ENCODE measurements at regions not wholly inside any gene's neighbourhood (a gene's known extent, or its start where the extent isn't known, plus 50 kb on each side); places are given as distances from the start of the nearest gene placed in this dataset.

DNA sequence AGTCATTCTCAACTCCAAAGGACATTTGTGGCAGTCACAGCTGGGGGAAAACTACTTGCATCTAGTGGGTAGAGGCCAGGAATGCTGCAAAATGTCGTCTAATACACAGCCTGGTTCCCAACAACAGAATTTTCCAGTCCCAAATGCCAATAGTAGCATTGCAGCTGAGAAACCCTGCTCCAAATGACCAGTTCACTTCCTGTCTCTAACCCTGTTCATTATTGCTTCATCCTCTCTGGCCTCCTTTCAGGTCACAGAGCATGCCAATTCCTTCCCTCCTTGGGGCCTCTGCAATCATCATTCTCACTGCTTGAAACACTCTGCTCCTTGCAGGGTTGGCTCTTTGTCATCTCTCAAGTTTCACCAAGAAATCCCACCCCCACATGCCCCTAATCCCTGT lies 139.1 kb downstream of the IRS1 start:
- TF ChIP-seq CTCF (IDR thresholded peaks at IDR 0.05), result no peak

DNA sequence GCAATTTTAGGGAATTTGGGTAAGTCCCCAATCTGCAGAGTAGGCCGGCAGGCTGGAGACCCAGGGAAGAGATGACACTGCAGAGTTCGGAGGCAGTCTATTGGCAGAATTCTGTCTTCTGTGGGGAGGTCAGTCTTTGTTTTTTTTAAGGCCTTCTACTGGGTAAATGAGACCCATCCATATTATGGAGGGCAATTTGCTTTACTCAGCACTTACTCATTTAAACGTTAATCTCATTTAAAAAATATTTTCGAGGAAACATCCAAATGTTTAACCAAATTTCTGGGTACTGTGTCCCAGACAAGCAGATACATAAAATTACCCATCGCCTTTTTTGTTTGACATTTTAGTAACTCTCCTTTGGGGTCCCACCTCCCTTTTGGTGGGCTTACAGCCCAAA lies 139.5 kb downstream of the IRS1 start:
- TF ChIP-seq CTCF (IDR thresholded peaks at IDR 0.05), result no peak

DNA sequence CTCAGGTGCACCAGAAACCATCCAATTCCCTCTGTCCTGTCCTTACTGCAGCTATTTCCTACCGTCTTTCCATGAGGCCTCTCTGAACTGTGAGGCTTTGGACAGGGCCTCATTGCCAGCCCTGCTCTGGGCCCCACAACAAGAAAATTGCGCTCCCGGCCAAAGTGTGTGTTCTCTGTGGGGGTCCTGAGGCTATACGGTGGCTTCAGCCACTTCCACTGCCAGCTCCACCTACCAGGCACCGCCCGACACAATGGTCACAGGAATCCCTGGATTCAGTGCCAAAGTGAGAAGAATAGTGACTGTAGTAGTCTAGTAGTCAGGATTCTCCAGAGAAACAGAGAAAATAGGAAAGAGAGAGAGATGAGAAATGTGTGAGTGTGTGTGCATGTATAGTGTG lies 140.2 kb downstream of the IRS1 start:
- no peak for TF ChIP-seq CTCF (IDR thresholded peaks at IDR 0.05)

- no peak for TF ChIP-seq CTCF (IDR thresholded peaks at IDR 0.05)
These were observed 141.1 kb downstream of the IRS1 start for GRCh38 chr2:226658555-226658954.

GRCh38 chr2:226657340-226658053 lies 142.1 kb downstream of the IRS1 start:
- no peak for TF ChIP-seq CTCF (IDR thresholded peaks at IDR 0.05)

GRCh38 chr2:226656367-226656766 lies 143.3 kb downstream of the IRS1 start:
- no peak for TF ChIP-seq CTCF (IDR thresholded peaks at IDR 0.05)

DNA sequence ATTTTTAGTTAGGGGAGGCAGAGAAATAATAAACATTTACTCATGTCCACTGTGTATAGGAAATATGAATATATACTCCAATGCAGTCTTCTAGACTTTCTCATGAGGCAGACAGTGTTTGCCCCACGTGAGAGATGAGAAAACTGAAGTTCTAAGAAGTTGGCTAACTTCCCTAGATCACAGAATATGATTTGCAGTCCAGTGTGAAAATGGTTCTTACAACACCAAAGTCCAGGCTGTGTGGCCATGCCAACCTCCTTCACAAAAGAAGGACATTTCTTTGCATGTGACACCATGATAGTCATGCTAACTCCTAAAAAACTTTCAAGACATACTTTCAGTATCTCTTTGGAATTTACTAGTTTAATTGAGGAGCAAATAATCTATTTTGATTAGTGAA lies 143.7 kb downstream of the IRS1 start:
- TF ChIP-seq CTCF (IDR thresholded peaks at IDR 0.05), result no peak
